A549 (cell line): ENCODE measurements at regions not wholly inside any gene's neighbourhood (a gene's known extent, or its start where the extent isn't known, plus 50 kb on each side); places are given as distances from the start of the nearest gene placed in this dataset.

Source experiments
- TF ChIP-seq, protein P1 (sequence below): fragments of 450-650 bp; IDR thresholded peaks from 2 replicates; pipeline ENCODE4 v1.6.1; 2014; ENCODE audit warnings: antibody characterized with exemption
- TF ChIP-seq, protein P2 (sequence below): fragments of >200 bp; sonication (Bioruptor Twin); formaldehyde crosslinking; IDR thresholded peaks from 3 replicates; pipeline ENCODE4 v1.5.1; 2016

DNA sequence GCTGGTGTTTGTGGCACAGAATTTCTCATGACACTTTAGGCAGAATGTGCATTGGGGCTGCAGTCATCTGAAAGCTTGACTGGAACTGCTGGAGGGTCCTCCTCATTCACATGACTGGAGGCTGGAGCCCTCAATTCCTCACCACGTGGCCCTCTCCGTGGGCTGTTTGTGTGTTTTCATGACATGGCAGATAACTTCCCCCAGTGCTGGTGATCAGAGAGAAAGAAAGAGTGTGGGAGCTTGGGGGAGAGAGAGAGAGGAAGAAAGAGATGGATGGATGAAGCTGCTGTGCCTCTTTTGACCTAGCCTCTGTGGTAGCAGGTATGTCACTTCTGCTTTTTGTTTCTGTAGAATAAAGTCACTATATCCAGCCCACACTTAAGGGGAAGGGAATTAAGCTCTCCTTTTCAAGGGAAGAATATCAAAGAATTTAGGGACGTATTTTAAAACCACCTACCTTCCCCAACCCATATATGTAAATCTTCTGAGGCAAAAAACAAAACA, 169.6 kb upstream of the IL12A start:
- TF ChIP-seq, protein P1, sequence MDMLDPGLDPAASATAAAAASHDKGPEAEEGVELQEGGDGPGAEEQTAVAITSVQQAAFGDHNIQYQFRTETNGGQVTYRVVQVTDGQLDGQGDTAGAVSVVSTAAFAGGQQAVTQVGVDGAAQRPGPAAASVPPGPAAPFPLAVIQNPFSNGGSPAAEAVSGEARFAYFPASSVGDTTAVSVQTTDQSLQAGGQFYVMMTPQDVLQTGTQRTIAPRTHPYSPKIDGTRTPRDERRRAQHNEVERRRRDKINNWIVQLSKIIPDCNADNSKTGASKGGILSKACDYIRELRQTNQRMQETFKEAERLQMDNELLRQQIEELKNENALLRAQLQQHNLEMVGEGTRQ, result no peak
- TF ChIP-seq, protein P2, sequence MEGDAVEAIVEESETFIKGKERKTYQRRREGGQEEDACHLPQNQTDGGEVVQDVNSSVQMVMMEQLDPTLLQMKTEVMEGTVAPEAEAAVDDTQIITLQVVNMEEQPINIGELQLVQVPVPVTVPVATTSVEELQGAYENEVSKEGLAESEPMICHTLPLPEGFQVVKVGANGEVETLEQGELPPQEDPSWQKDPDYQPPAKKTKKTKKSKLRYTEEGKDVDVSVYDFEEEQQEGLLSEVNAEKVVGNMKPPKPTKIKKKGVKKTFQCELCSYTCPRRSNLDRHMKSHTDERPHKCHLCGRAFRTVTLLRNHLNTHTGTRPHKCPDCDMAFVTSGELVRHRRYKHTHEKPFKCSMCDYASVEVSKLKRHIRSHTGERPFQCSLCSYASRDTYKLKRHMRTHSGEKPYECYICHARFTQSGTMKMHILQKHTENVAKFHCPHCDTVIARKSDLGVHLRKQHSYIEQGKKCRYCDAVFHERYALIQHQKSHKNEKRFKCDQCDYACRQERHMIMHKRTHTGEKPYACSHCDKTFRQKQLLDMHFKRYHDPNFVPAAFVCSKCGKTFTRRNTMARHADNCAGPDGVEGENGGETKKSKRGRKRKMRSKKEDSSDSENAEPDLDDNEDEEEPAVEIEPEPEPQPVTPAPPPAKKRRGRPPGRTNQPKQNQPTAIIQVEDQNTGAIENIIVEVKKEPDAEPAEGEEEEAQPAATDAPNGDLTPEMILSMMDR, result no peak
